HG02884 (cell line): ENCODE measurements at regions not wholly inside any gene's neighbourhood (a gene's known extent, or its start where the extent isn't known, plus 50 kb on each side); places are given as distances from the start of the nearest gene placed in this dataset.

ENCODE experiments used
- ATAC-seq: cut with Tn5 transposase; IDR thresholded peaks from one replicate; pipeline ENCODE4 v1.9.1; 2021; ENCODE audit warnings: mild to moderate bottlenecking, moderate library complexity; ENCODE audit not compliant: unreplicated experiment

- no peak for ATAC-seq
Observed at GRCh38 chr1:108082738-108083562, 117.2 kb downstream of the SLC25A24 start.

- no peak for ATAC-seq
Observed at GRCh38 chr1:108082001-108082400, 117.0 kb upstream of the VAV3 start.

GRCh38 chr1:108080448-108080847, 115.5 kb upstream of the VAV3 start:
- no peak for ATAC-seq

GRCh38 chr1:108079440-108080025, 114.6 kb upstream of the VAV3 start:
- no peak for ATAC-seq

- ATAC-seq, result no peak
Observed at GRCh38 chr1:108077991-108078390, 113.0 kb upstream of the VAV3 start.

- ATAC-seq, result peak; percentile 51
Observed at GRCh38 chr1:108075055-108075454, 110.1 kb upstream of the VAV3 start.

GRCh38 chr1:108072776-108073175, 107.8 kb upstream of the VAV3 start:
- ATAC-seq, result no peak

- ATAC-seq, result no peak
Observed at GRCh38 chr1:108072212-108072611, 107.2 kb upstream of the VAV3 start.

GRCh38 chr1:108071601-108072000, 106.6 kb upstream of the VAV3 start:
- ATAC-seq, result peak; percentile 77

DNA sequence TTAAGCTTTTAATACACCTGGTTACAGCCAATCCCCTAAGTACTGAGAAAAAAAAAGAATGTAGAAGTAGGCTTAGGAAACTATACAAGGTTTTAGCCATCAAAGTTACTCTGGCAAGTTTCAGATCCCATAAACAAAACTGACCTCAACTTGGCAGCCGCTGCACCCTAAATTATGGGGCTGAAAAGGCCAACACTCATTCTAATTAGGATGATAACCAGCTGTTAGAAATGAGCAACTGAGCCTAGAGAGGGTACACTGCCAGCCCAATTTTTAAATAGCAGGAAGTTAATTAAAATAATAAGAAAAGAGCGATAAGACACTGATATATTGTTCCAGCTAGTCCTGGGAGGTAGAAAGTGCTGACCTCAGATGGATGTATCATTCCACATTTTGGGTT, 105.7 kb upstream of the VAV3 start:
- ATAC-seq, result no peak

DNA sequence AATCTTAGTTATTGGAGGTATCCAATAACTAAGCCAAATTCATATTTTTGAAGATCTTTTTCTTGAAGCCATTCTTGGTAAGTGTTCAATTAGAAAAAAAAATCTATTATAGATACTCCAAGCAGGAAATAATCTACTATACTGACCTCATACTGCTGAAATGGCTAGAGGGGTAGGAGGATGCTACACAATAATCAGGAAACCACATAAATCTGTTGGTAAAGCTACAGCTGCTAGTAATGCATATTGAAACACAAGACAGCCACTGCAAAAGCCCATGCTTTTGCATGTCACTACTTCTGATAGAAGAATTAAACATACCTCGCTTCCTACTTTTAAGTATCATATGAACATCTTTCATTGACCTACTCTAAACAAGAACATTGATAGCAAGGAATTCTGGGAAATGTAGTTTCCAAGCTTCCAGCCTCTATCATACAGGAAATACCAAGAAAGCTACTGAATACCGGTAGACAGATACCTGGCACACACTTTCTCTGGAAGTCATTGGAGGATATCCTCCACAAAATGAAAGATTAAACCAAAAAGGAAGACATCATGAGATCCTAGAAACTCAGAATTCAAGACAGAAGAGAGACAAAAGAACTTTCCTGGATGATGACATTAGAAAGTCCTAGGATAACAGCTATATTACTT, 103.0 kb upstream of the VAV3 start:
- ATAC-seq, result no peak

DNA sequence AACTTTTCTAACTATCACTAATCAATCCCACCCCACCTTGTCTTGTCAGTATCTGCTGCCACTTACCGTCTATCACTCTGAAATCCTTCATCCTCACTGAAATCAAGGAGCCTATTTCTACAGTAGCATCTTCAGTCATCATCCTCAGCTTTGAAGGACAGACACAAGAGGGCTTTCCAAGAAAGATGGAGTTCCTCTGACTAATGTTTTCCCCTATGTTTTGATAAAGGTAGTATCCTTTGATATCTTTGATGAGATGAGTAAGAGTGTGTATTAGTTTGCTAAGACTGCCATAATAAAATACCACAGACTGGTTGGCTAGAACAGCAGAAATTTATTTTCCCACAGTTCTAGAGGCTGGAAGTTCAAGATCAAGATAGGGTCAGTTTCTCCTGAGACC, 101.8 kb upstream of the VAV3 start:
- ATAC-seq, result no peak

- no peak for ATAC-seq
Observed at GRCh38 chr1:108064255-108064654, 99.3 kb upstream of the VAV3 start.

DNA sequence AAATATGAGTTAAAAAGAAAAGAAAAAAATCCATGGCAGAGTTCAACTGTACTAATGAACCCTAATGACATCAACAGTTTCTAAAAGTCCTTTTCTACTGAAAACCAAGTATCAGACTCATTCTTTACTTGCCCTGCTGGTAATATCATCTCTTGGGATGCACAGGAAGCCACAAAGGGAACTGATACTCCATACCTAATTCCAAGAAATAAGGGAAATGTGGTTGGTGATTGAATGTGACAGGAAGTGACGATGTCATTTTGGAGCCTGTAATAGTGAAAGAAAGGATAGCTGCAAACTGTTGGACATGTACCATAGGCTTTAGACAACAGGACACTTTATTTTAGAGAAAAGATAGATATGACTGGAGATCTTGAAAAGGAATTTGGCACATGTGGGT, 98.7 kb upstream of the VAV3 start:
- ATAC-seq, result no peak

DNA sequence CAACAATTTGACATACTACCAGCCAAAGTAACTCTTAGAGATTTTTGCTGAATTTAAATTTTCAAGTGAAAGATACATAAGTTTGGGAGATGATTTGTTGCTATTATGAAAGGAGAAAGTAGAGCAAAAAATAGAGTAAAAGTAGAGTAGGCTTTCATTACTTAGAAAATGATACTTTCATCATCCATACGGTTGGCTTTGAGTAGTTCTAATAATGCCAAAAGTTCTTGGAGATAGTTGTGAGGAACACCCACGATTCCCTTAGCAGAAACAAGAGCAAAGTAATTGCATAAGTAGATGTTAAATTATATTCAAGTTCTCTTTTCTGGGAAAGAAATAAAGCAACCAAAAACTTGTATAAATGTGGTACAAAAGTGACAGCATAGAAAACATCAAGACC, 95.0 kb upstream of the VAV3 start:
- ATAC-seq, result no peak

- no peak for ATAC-seq
Observed at GRCh38 chr1:108057541-108057940, 92.6 kb upstream of the VAV3 start.

DNA sequence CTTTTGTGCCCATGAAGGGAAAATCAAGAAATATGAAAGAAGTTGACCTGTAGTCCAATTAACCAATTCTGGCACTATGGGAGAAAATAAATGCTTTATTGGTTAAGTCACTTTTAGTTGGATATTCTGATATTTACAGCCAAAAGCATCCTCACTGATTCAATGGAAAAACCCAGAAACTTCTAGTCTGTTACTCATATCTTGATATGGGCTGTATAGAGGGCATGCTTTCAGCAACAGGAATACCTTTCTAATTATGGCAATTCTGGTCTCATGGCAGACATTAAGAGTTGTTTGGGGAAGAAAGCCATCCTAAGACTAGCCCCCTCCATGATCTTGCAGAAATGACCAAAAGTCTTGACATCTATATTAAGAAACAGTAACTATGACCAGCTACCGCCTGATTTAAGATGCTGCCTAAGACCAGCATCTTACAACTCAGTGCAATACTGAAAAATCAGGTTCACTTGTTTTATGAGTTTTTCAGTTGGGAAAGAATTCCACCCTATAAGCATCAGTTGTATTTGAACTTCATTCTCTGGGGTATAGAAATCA, 91.5 kb upstream of the VAV3 start:
- no peak for ATAC-seq

GRCh38 chr1:108055387-108055786, 90.4 kb upstream of the VAV3 start:
- ATAC-seq, result no peak

DNA sequence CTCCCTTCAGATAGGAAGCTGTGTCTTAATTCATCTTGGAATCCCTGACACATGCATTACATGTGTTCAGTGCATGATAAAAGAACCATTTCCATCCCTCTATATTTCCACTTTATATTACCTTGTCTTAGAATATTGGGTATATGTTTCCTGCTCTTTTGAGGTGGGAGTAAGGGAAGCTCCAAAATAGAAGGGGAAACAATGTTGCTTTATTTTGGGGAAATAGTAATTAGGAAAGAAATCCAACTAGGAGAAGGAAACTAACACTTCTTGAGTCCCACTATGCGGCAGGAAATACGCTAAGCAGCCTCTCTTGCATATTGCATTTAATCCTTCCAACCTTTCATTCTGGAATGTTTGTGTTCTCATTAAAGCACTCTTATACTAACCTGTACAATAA, 89.4 kb upstream of the VAV3 start:
- no peak for ATAC-seq

- no peak for ATAC-seq
Observed at GRCh38 chr1:108053270-108054013, 88.5 kb upstream of the VAV3 start.
